ENCODE measurements at regions not wholly inside any gene's neighbourhood (a gene's known extent, or its start where the extent isn't known, plus 50 kb on each side); places are given as distances from the start of the nearest gene placed in this dataset.

DNA sequence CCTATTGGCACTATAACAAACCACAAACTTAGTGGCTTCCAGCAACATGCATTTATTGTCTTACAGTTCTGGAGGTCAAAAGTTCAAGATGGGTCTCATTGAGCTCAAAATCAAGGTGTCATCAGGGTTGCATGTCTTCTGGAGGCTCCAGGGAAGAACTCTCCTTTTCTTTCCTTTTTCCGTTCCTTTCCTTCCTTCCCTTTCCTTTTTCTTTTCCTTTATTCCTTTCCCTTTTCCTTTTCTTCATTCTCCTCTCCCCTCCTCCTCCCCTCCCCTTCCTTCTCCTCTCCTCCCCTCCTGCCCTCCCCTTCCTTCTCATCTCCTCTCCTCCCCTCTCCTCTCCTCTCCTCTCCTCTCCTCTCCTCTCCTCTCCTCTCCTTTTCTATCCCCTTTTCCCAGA lies 460.2 kb upstream of the CDH4 start:
- H3K27ac ChIP-seq, result no peak overlapping the region
- H2AFZ ChIP-seq (replicated peaks), result no peak overlapping the region
- no peak overlapping the region for H3K4me3 ChIP-seq
- no peak overlapping the region for H3K9ac ChIP-seq
- peaks cover 19% of the 10 kb centered on the region for H3K4me1 Mint-ChIP-seq
- no peak overlapping the region for H3K4me2 ChIP-seq
- H3K9me3 Mint-ChIP-seq, result no peaks in the 10 kb centered on the region
- H3K27me3 ChIP-seq, result no peaks in the 10 kb centered on the region
- no peak overlapping the region for H3K27ac Mint-ChIP-seq
- TF ChIP-seq EZH2phosphoT487 (IDR thresholded peaks at IDR 0.05) (no peak), EZH2 (IDR thresholded peaks at IDR 0.05) (no peak)
- TF ChIP-seq, protein P1, sequence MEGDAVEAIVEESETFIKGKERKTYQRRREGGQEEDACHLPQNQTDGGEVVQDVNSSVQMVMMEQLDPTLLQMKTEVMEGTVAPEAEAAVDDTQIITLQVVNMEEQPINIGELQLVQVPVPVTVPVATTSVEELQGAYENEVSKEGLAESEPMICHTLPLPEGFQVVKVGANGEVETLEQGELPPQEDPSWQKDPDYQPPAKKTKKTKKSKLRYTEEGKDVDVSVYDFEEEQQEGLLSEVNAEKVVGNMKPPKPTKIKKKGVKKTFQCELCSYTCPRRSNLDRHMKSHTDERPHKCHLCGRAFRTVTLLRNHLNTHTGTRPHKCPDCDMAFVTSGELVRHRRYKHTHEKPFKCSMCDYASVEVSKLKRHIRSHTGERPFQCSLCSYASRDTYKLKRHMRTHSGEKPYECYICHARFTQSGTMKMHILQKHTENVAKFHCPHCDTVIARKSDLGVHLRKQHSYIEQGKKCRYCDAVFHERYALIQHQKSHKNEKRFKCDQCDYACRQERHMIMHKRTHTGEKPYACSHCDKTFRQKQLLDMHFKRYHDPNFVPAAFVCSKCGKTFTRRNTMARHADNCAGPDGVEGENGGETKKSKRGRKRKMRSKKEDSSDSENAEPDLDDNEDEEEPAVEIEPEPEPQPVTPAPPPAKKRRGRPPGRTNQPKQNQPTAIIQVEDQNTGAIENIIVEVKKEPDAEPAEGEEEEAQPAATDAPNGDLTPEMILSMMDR (IDR thresholded peaks at IDR 0.05), result no peak
- no peaks in the 10 kb centered on the region for H3K9me3 ChIP-seq (ENCODE audit: low read depth)
- no peaks in the 10 kb centered on the region for H3F3A ChIP-seq (ENCODE audit: low read depth)
- no peak for DNase-seq (ENCODE audit: low spot score)
- no peaks in the 10 kb centered on the region for H3K4me1 ChIP-seq
- H3K36me3 ChIP-seq, result no peaks in the 10 kb centered on the region
- H3K79me2 ChIP-seq (ENCODE audit: low read depth), result no peaks in the 10 kb centered on the region
- no peak overlapping the region for H3K4me3 Mint-ChIP-seq
- H3K36me3 Mint-ChIP-seq, result no peaks in the 10 kb centered on the region
- H3K27me3 Mint-ChIP-seq (ENCODE audit: insufficient read depth, low read depth), result peaks cover 13% of the 10 kb centered on the region
- H4K20me1 ChIP-seq (ENCODE audit: low read depth), result no peaks in the 10 kb centered on the region

- TF ChIP-seq EZH2 (IDR thresholded peaks at IDR 0.05) (no peak), EZH2phosphoT487 (IDR thresholded peaks at IDR 0.05) (no peak)
- TF ChIP-seq, protein P1 (IDR thresholded peaks at IDR 0.05), result no peak
- Histone ChIP-seq H3K4me2 (no peak overlapping the region), H3K9me3 (ENCODE audit: low read depth) (no peaks in the 10 kb centered on the region), H3K36me3 (no peaks in the 10 kb centered on the region), H3K4me1 (no peaks in the 10 kb centered on the region), H4K20me1 (ENCODE audit: low read depth) (no peaks in the 10 kb centered on the region), H3K4me3 (no peak overlapping the region), H3K9ac (no peak overlapping the region), H3K27me3 (no peaks in the 10 kb centered on the region), H2AFZ (replicated peaks) (no peak overlapping the region), H3K79me2 (ENCODE audit: low read depth) (no peaks in the 10 kb centered on the region), H3K27ac (no peak overlapping the region), H3F3A (ENCODE audit: low read depth) (no peaks in the 10 kb centered on the region)
- Mint-ChIP-seq H3K4me3 (no peak overlapping the region), H3K36me3 (no peaks in the 10 kb centered on the region), H3K27ac (no peak overlapping the region), H3K27me3 (ENCODE audit: insufficient read depth, low read depth) (peaks cover 15% of the 10 kb centered on the region), H3K4me1 (peaks cover 21% of the 10 kb centered on the region), H3K9me3 (peaks cover 3% of the 10 kb centered on the region)
- no peak for DNase-seq (ENCODE audit: low spot score)
These were observed 459.1 kb upstream of the CDH4 start for GRCh38 chr20:60792941-60793340.

DNA sequence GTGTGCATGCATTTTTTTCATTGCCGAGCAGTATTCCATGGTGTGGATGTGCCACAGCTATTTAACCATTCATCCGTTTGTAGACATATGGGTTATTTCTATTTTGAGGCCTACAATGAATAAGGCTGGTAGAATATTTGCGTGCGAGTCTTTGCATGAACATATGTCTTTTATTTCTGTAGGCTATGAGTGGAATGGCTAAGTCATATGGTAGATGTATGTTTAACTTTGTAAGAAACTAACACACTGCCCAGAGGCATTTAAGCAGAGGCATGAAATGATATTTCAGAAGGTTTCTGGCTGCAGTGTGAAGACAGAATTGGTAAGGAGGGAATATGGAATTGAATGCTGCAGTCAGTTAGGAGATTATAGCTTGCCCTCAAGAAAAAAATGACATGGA lies 457.4 kb upstream of the CDH4 start:
- Histone ChIP-seq H3K4me1 (no peaks in the 10 kb centered on the region), H3K27ac (no peak overlapping the region), H3K9me3 (ENCODE audit: low read depth) (no peaks in the 10 kb centered on the region), H3K36me3 (no peaks in the 10 kb centered on the region), H3K4me2 (no peak overlapping the region), H2AFZ (replicated peaks) (no peak overlapping the region), H3F3A (ENCODE audit: low read depth) (no peaks in the 10 kb centered on the region), H3K79me2 (ENCODE audit: low read depth) (no peaks in the 10 kb centered on the region), H3K9ac (no peak overlapping the region), H3K27me3 (no peaks in the 10 kb centered on the region), H3K4me3 (no peak overlapping the region), H4K20me1 (ENCODE audit: low read depth) (no peaks in the 10 kb centered on the region)
- Mint-ChIP-seq H3K27ac (no peak overlapping the region), H3K27me3 (ENCODE audit: insufficient read depth, low read depth) (peaks cover 14% of the 10 kb centered on the region), H3K4me3 (no peak overlapping the region), H3K36me3 (no peaks in the 10 kb centered on the region), H3K4me1 (peaks cover 21% of the 10 kb centered on the region), H3K9me3 (peaks cover 10% of the 10 kb centered on the region)
- no peak for DNase-seq (ENCODE audit: low spot score)
- no peak for TF ChIP-seq EZH2 (IDR thresholded peaks at IDR 0.05)
- no peak for TF ChIP-seq EZH2phosphoT487 (IDR thresholded peaks at IDR 0.05)
- TF ChIP-seq, protein P1 (IDR thresholded peaks at IDR 0.05), result no peak
